GM18508 (cell line): ENCODE measurements at regions not wholly inside any gene's neighbourhood (a gene's known extent, or its start where the extent isn't known, plus 50 kb on each side); places are given as distances from the start of the nearest gene placed in this dataset.
"Not testable (repeated sequence)": the region's sequence is repeated elsewhere in the genome, so short reads cannot be mapped to it uniquely, and the experiment has no call there.

Experiments used
- ATAC-seq: cut with Tn5 transposase; IDR thresholded peaks from one replicate; pipeline ENCODE4 v1.9.1; 2021; ENCODE audit warnings: moderate number of reproducible peaks; ENCODE audit not compliant: insufficient read depth, unreplicated experiment

GRCh38 chr10:3401491-3401938, 228.9 kb upstream of the PITRM1 start:
- no peak for ATAC-seq

GRCh38 chr10:3400348-3400747, 227.8 kb upstream of the PITRM1 start:
- no peak for ATAC-seq

GRCh38 chr10:3399756-3400155, 227.2 kb upstream of the PITRM1 start:
- ATAC-seq, result no peak

GRCh38 chr10:3398825-3399646, 226.5 kb upstream of the PITRM1 start:
- no peak for ATAC-seq

GRCh38 chr10:3397846-3398245, 225.3 kb upstream of the PITRM1 start:
- ATAC-seq, result no peak

- ATAC-seq, result no peak
These were observed 224.6 kb upstream of the PITRM1 start for GRCh38 chr10:3397231-3397630.

GRCh38 chr10:3396116-3396515, 223.5 kb upstream of the PITRM1 start:
- no peak for ATAC-seq

GRCh38 chr10:3395458-3395861, 222.9 kb upstream of the PITRM1 start:
- no peak for ATAC-seq

- no peak for ATAC-seq
These were observed 222.5 kb upstream of the PITRM1 start for GRCh38 chr10:3395041-3395440.

GRCh38 chr10:3393958-3394357, 221.4 kb upstream of the PITRM1 start:
- ATAC-seq, result no peak

- ATAC-seq, result no peak
These were observed 219.1 kb upstream of the PITRM1 start for GRCh38 chr10:3391657-3392056.

- no peak for ATAC-seq
These were observed 216.5 kb upstream of the PITRM1 start for GRCh38 chr10:3389130-3389529.

- no peak for ATAC-seq
These were observed 212.9 kb upstream of the PITRM1 start for GRCh38 chr10:3385487-3385886.

GRCh38 chr10:3382092-3382491, 209.5 kb upstream of the PITRM1 start:
- ATAC-seq, result no peak

GRCh38 chr10:3380406-3381050, 207.9 kb upstream of the PITRM1 start:
- ATAC-seq, result no peak

- no peak for ATAC-seq
These were observed 204.0 kb upstream of the PITRM1 start for GRCh38 chr10:3376631-3377030.

- no peak for ATAC-seq
These were observed 202.9 kb upstream of the PITRM1 start for GRCh38 chr10:3375505-3375904.

- no peak for ATAC-seq
These were observed 202.3 kb upstream of the PITRM1 start for GRCh38 chr10:3374914-3375313.

GRCh38 chr10:3373374-3374027, 200.9 kb upstream of the PITRM1 start:
- not testable (repeated sequence) for ATAC-seq

- no peak for ATAC-seq
These were observed 199.7 kb upstream of the PITRM1 start for GRCh38 chr10:3372281-3372680.

- not testable (repeated sequence) for ATAC-seq
These were observed 199.0 kb upstream of the PITRM1 start for GRCh38 chr10:3371624-3372023.
